ENCODE measurements at regions not wholly inside any gene's neighbourhood (a gene's known extent, or its start where the extent isn't known, plus 50 kb on each side); places are given as distances from the start of the nearest gene placed in this dataset.

- TF ChIP-seq POLR2A (IDR thresholded peaks at IDR 0.05; ENCODE audit: low read depth, low read length), result no peak
- TF ChIP-seq TAF1 (IDR thresholded peaks at IDR 0.05; ENCODE audit: low read depth, low read length), result no peak
- TF ChIP-seq POLR2AphosphoS5 (IDR thresholded peaks at IDR 0.05; ENCODE audit: low read depth, low read length), result no peak
- TF ChIP-seq POU2F2 (IDR thresholded peaks at IDR 0.05; ENCODE audit: low read depth, low read length), result no peak
These were observed 221.8 kb downstream of the GLRX3 start for GRCh38 chr10:130357951-130358350.
